Thoracic aorta (tissue), 2 donors: ENCODE measurements at regions not wholly inside any gene's neighbourhood (a gene's known extent, or its start where the extent isn't known, plus 50 kb on each side); places are given as distances from the start of the nearest gene placed in this dataset.

Experiments
- ATAC-seq: fragments of 150-250 bp; one replicate; pipeline ENCODE4 v1.8.0; 2017; ENCODE audit warnings: low read depth; ENCODE audit not compliant: insufficient number of reproducible peaks, low FRiP score
- DNase-seq: peaks from one replicate; pipeline ENCODE4 v3.0.0-alpha.2; 2020; ENCODE audit warnings: low spot score
- H3K27ac ChIP-seq, 2 donors: fragments of 200-600 bp; sonication (generic); 1 replicate in 1 of 2; 2 replicates in 1 of 2; pipeline ENCODE4 v1.5.1; 2016; ENCODE audit warnings: mild to moderate bottlenecking in 2 of 2, moderate library complexity in 2 of 2
- H3K27me3 ChIP-seq: fragments of 200-600 bp; sonication (generic); replicated peaks from 2 replicates; pipeline ENCODE4 v1.6.0; 2016; ENCODE audit warnings: mild to moderate bottlenecking; ENCODE audit not compliant: insufficient read depth
- H3K36me3 ChIP-seq: fragments of 200-600 bp; sonication (generic); one replicate; pipeline ENCODE4 v1.5.1; 2016
- H3K4me1 ChIP-seq, 2 donors: fragments of 200-600 bp; sonication (generic); 1 replicate in 1 of 2; 2 replicates in 1 of 2; pipeline versions ENCODE4 v1.5.1 to v1.6.0; 2016; ENCODE audit warnings: low read depth in 2 of 2, mild to moderate bottlenecking in 1 of 2; ENCODE audit not compliant: control insufficient read depth in 1 of 2
- H3K4me3 ChIP-seq: fragments of 200-600 bp; sonication (generic); 2 replicates; pipeline ENCODE4 v1.5.1; 2016; ENCODE audit warnings: mild to moderate bottlenecking
- H3K9me3 ChIP-seq: fragments of 200-600 bp; sonication (generic); 2 replicates; pipeline ENCODE4 v1.5.1; 2016
- TF ChIP-seq, protein P1 (sequence below): fragments of 200-600 bp; sonication (generic); IDR thresholded peaks from one replicate; pipeline ENCODE4 v1.5.1; 2019; ENCODE audit warnings: antibody characterized with exemption

DNA sequence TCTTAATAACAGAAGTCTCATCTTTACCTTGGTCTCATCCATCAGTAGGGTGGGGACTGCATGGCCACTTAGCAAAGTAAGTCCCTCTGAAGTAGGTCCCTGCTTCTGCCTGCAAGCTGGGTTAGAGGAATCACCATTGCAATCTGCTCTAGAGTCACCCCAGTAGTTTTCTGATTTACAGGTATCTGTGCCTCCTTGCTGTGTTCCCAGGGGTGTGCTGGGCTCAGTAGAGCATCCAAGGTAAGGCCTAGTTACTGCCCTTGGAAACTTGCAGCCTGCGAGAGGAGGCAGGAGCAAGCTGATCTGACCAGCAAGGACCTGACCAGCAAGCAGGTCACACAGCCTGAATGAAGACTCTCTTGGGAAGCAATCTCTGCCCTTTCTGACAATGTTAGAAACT is 160.8 kb upstream of the GSC start:
- TF ChIP-seq, protein P1, sequence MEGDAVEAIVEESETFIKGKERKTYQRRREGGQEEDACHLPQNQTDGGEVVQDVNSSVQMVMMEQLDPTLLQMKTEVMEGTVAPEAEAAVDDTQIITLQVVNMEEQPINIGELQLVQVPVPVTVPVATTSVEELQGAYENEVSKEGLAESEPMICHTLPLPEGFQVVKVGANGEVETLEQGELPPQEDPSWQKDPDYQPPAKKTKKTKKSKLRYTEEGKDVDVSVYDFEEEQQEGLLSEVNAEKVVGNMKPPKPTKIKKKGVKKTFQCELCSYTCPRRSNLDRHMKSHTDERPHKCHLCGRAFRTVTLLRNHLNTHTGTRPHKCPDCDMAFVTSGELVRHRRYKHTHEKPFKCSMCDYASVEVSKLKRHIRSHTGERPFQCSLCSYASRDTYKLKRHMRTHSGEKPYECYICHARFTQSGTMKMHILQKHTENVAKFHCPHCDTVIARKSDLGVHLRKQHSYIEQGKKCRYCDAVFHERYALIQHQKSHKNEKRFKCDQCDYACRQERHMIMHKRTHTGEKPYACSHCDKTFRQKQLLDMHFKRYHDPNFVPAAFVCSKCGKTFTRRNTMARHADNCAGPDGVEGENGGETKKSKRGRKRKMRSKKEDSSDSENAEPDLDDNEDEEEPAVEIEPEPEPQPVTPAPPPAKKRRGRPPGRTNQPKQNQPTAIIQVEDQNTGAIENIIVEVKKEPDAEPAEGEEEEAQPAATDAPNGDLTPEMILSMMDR: no peak
- Histone ChIP-seq H3K27me3 (no peaks in the 10 kb centered on the region), H3K4me3 (no peak overlapping the region), H3K9me3 (no peaks in the 10 kb centered on the region), H3K27ac (no peak overlapping the region), H3K36me3 (no peaks in the 10 kb centered on the region), H3K4me1 (no peaks in the 10 kb centered on the region)
- no peak for DNase-seq
- no peak for ATAC-seq

DNA sequence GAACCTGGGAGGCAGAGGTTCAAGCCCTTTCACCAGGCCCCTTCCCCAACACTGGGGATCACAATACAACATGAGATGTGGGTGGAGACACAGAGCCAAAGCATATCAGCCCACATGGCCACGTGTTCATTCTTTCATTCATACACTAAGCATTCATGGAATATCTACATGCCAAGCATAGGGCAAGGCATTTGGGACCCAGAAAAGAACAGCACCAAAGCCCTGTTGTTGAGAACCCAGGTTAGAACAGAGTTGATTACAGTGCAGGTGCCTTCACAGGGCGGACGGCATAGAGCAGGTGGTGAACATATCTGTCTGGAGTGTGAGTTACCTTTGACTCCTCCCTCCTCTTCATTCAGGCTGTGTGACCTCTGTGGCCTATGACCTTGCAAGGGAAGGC is 159.4 kb upstream of the GSC start:
- Histone ChIP-seq H3K4me3 (no peak overlapping the region), H3K27me3 (no peaks in the 10 kb centered on the region), H3K9me3 (no peaks in the 10 kb centered on the region), H3K4me1 (no peaks in the 10 kb centered on the region), H3K36me3 (no peaks in the 10 kb centered on the region), H3K27ac (no peak overlapping the region)
- TF ChIP-seq, protein P1: no peak
- DNase-seq (no peak), ATAC-seq (no peak)

DNA sequence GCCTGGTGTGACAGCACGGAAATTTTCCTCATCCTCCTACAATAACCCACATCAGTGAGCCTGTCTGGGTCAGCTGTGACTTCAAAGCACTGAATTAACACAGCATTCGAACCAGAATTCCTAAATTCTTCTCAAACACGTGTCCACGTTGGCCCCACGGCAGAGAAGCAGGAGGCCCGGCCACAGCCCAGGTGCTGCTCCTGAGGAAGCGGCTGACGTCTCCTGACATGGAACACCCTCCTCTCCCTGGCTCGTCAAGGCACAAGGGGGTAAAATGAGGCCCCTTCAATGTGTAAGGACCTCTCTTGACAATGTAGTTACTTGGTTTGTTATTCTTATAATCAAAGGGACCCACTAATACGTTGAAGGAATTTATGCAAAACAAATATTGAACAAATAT is 156.3 kb upstream of the GSC start:
- peaks cover 0 to 13% of the 10 kb centered on the region in 2 donors for H3K4me1 ChIP-seq
- DNase-seq (no peak), ATAC-seq (no peak)
- TF ChIP-seq, protein P1: no peak
- no peaks in the 10 kb centered on the region for H3K36me3 ChIP-seq
- no peaks in the 10 kb centered on the region for H3K27me3 ChIP-seq
- H3K4me3 ChIP-seq: no peak overlapping the region
- H3K9me3 ChIP-seq: no peaks in the 10 kb centered on the region
- no peak overlapping the region for H3K27ac ChIP-seq

DNA sequence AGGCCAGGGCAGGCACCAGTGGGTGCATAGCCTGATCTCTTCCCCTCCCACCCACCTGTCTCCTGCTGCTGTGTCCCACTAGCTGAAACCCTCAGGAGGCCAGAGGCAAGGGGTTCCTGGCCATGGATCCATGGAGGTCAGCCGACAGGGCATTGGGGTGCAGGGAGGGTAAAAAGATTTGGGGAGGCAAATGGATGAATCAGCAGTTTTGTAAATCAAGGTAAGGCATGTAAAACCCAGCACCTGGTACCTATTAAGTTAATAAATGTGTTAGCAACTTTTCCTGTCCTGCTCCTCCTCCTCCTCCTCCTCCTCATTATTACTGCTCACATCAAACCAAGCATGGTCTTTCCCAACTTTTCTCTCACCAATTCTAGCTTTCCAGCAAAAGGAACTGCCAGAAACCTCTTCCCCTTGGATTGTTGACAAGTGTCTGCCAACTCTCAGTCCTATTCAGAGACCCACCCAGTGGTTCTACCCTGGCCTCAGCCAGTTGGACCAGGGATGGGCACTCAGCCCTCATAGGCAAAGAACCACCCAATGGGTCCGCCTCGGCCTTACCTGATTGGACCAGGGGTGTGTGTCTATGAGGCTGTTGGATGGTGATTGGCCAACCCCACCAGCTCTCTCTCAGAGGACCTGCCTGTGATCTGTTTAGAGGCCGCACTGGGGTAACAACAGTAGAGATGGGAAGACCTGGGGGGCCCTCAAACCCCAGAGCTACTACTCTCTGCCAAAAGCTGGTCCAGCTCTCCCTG is 155.7 kb upstream of the GSC start:
- TF ChIP-seq, protein P1: no peak
- H3K4me1 ChIP-seq: peaks cover 0 to 13% of the 10 kb centered on the region in 2 donors
- no peak overlapping the region for H3K27ac ChIP-seq
- ATAC-seq (no peak), DNase-seq (no peak)
- H3K27me3 ChIP-seq: no peaks in the 10 kb centered on the region
- no peaks in the 10 kb centered on the region for H3K36me3 ChIP-seq
- no peak overlapping the region for H3K4me3 ChIP-seq
- no peaks in the 10 kb centered on the region for H3K9me3 ChIP-seq

DNA sequence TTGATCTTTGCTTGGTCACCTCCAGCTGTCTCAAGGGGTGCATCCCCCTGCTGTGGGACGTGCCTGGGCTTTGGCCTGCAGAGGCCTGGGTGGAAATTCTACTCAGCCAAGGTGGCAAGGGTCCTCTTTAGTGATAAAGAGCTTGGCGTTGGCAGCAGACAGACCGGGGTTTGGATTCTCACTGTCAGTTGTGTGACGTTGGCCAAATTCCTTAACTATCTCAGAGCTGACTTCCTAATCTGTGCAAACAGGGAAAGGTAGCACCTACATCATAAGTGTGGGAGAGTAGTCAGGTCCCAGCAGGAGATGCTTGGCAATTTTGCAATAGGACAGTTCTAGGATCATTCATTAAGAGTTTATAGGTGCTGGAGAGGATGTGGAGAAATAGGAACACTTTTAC is 154.3 kb upstream of the GSC start:
- DNase-seq (no peak), ATAC-seq (no peak)
- peaks cover 0 to 13% of the 10 kb centered on the region in 2 donors for H3K4me1 ChIP-seq
- TF ChIP-seq, protein P1: no peak
- no peak overlapping the region for H3K4me3 ChIP-seq
- H3K27ac ChIP-seq: no peak overlapping the region
- no peaks in the 10 kb centered on the region for H3K36me3 ChIP-seq
- no peaks in the 10 kb centered on the region for H3K27me3 ChIP-seq
- H3K9me3 ChIP-seq: no peaks in the 10 kb centered on the region
